Large intestine (tissue), 3 donors: ENCODE measurements at regions not wholly inside any gene's neighbourhood (a gene's known extent, or its start where the extent isn't known, plus 50 kb on each side); places are given as distances from the start of the nearest gene placed in this dataset.

Source experiments
- DNase-seq, 2 donors: peaks; one replicate each; pipeline versions ENCODE4 v3.0.0 to v3.0.0-alpha.2; 2013
- H3K27ac ChIP-seq: one replicate; pipeline ENCODE4 v1.5.1; 2013; ENCODE audit warnings: low read length
- H3K27me3 ChIP-seq: 2 replicates; pipeline ENCODE4 v1.6.1; 2013; ENCODE audit warnings: low read length; ENCODE audit not compliant: control insufficient read depth, insufficient read depth
- H3K36me3 ChIP-seq: 2 replicates; pipeline ENCODE4 v1.6.1; 2013; ENCODE audit warnings: low read length; ENCODE audit not compliant: control insufficient read depth, insufficient read depth
- H3K4me1 ChIP-seq: one replicate; pipeline ENCODE4 v1.6.1; 2013; ENCODE audit warnings: low read length; ENCODE audit not compliant: control insufficient read depth, insufficient read depth
- H3K4me3 ChIP-seq: one replicate; pipeline ENCODE4 v1.5.1; 2013; ENCODE audit warnings: low read length
- H3K9me3 ChIP-seq: one replicate; pipeline ENCODE4 v1.6.1; 2013; ENCODE audit warnings: mild to moderate bottlenecking, low read depth, low read length, moderate library complexity; ENCODE audit not compliant: control insufficient read depth
- WGBS: methylation state at CpG from one replicate; pipeline ENCODE4 v1.1.5; 2013; ENCODE audit warnings: low lambda C conversion rate; ENCODE audit not compliant: insufficient coverage; 5-methylcytosine and 5-hydroxymethylcytosine counted together

DNA sequence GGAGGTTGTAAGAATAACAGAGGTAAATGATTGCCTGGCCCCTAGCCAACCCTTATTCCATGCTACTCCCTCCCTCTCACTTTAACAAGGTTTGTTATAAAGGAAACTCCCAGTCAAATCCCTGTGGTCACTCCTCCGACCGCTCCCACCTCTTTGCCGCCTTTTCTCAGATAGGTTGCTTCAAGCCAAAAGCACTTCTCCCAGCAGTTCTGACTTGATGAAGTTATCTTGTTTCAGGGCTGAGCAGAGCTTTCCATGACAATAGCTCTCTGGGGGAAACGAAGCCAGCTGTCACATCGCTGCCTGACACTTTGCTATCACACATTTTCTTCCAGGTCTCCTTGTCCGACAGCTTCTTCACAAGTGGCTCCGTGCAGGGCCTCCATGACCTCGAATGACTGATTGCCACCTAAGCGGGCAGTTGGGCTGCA lies 278.6 kb downstream of the HAPSTR1 start:
- Histone ChIP-seq H3K27me3 (no peaks in the 10 kb centered on the region), H3K27ac (no peak overlapping the region), H3K36me3 (no peaks in the 10 kb centered on the region), H3K4me1 (no peaks in the 10 kb centered on the region), H3K4me3 (no peak overlapping the region), H3K9me3 (no peaks in the 10 kb centered on the region)
- no CpG with 5 or more reads among the region's 9 CpGs for WGBS
- DNase-seq = no peak

GRCh38 chr16:9371713-9372448 lies 280.4 kb downstream of the HAPSTR1 start:
- no peaks in the 10 kb centered on the region for H3K27me3 ChIP-seq
- WGBS = no CpG with 5 or more reads among the region's 8 CpGs

GRCh38 chr16:9372934-9373890 lies 281.8 kb downstream of the HAPSTR1 start:
- Histone ChIP-seq H3K36me3 (no peaks in the 10 kb centered on the region), H3K27ac (no peak overlapping the region), H3K4me3 (no peak overlapping the region), H3K9me3 (no peaks in the 10 kb centered on the region), H3K4me1 (no peaks in the 10 kb centered on the region), H3K27me3 (no peaks in the 10 kb centered on the region)
- no CpG with 5 or more reads among the region's 13 CpGs for WGBS
- no peak for DNase-seq

More at GRCh38 chr16:9371713-9372448, 280.4 kb downstream of the HAPSTR1 start:
- DNase-seq = no peak
- H3K4me1 ChIP-seq = no peaks in the 10 kb centered on the region
- H3K4me3 ChIP-seq = no peak overlapping the region
- no peaks in the 10 kb centered on the region for H3K36me3 ChIP-seq
- no peaks in the 10 kb centered on the region for H3K9me3 ChIP-seq
- H3K27ac ChIP-seq = no peak overlapping the region

- WGBS = 6% methylated on average over 3 of the region's 7 CpGs
- DNase-seq = no peak
- no peak overlapping the region for H3K27ac ChIP-seq
- H3K9me3 ChIP-seq = no peaks in the 10 kb centered on the region
- H3K4me1 ChIP-seq = no peaks in the 10 kb centered on the region
- H3K27me3 ChIP-seq = no peaks in the 10 kb centered on the region
- no peak overlapping the region for H3K4me3 ChIP-seq
- H3K36me3 ChIP-seq = no peaks in the 10 kb centered on the region
These were observed 282.6 kb downstream of the HAPSTR1 start for GRCh38 chr16:9374061-9374460.

DNA sequence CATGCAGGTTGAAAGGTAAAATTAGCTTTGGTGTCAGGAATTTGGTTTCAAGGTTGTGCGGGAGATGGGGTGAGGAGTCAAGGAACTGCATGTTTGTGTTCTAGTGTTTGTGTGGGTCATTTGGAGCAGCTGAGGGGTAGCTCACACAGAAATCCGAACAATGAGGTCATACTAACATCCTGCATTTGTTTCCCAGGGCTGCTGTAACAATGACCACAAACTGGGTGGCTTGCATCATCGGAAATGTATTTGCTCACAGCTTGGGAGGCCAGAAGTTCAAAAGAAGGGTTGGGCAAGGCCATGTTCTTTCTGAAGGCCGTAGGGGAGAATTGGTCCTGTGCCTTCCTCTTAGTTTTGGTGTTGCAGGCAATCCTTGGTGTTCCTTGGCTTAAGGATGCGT lies 287.4 kb downstream of the HAPSTR1 start:
- DNase-seq = no peak
- WGBS = no CpG with 5 or more reads among the region's 5 CpGs

DNA sequence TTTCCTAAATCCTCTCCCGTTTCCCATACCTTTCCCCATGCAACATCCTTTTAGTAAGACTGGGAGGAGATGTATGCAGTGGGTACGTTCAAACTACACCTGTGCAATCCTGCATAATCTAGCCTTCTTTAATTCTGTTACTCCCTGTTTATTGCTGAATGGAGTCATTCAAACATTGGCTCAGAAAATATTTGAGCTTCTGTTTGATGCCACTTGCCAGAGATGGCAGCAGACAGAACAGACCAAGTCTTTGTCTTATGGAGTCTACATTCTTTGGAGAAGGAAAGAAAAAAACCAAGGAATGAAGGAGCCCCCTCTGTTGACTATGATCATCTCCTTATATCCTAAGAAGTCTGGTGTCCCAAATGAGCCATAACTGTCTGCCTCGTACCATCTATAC lies 288.8 kb downstream of the HAPSTR1 start:
- H3K4me3 ChIP-seq = no peak overlapping the region
- H3K27ac ChIP-seq = no peak overlapping the region
- no peaks in the 10 kb centered on the region for H3K9me3 ChIP-seq
- no peak for DNase-seq
- WGBS = no CpG with 5 or more reads among the region's 3 CpGs
- no peaks in the 10 kb centered on the region for H3K36me3 ChIP-seq
- H3K4me1 ChIP-seq = no peaks in the 10 kb centered on the region
- H3K27me3 ChIP-seq = no peaks in the 10 kb centered on the region

More for the DNA sequence above, 287.4 kb downstream of the HAPSTR1 start:
- Histone ChIP-seq H3K27ac (no peak overlapping the region), H3K9me3 (no peaks in the 10 kb centered on the region), H3K36me3 (no peaks in the 10 kb centered on the region), H3K4me1 (no peaks in the 10 kb centered on the region), H3K27me3 (no peaks in the 10 kb centered on the region), H3K4me3 (no peak overlapping the region)

DNA sequence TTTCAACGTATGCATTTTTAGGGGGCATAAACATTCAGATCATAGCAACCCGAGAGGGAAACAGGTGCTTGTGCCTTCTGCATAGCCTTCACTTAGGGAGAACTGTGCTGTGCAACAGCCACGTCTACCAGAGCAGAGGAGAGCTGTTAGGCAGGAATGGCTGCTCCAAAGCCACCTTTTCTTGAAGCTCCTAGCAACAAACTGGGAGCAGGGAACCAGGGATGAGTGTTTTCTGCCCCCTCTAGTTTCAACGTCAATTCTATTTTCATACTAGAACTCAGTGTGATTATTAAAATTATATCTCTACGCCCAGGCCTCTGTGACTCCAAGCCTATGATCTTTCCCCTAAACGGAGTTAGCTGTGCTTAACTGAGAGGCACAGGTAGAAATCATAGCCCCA lies 290.0 kb downstream of the HAPSTR1 start:
- DNase-seq = no peak
- Histone ChIP-seq H3K9me3 (no peaks in the 10 kb centered on the region), H3K36me3 (no peaks in the 10 kb centered on the region), H3K27me3 (no peaks in the 10 kb centered on the region), H3K4me1 (no peaks in the 10 kb centered on the region), H3K4me3 (no peak overlapping the region), H3K27ac (no peak overlapping the region)
- no CpG with 5 or more reads among the region's 6 CpGs for WGBS

GRCh38 chr16:9381905-9382304 lies 290.5 kb downstream of the HAPSTR1 start:
- WGBS = no CpG with 5 or more reads among the region's 4 CpGs
- no peaks in the 10 kb centered on the region for H3K9me3 ChIP-seq
- H3K4me3 ChIP-seq = no peak overlapping the region
- H3K36me3 ChIP-seq = no peaks in the 10 kb centered on the region
- no peaks in the 10 kb centered on the region for H3K27me3 ChIP-seq
- no peak overlapping the region for H3K27ac ChIP-seq
- DNase-seq = no peak
- H3K4me1 ChIP-seq = no peaks in the 10 kb centered on the region

DNA sequence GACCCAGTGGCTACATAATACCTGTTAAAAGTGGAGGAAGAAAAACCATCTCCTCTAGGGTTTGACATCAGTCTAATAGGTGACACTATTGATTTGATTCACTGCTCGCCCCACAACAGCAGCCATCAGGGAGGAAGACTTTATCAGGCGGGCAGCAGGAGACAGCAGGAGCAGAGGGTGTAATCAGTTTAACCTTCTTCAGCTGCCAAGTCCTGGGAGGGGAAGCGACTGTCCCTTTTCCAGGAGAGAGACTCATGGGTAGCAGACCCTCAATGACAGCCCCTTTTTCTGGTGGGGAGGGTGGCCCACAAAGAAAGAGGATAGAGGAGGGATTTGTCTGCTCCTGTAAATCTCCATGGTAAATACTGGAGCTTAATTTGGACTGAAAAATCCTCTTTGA lies 291.8 kb downstream of the HAPSTR1 start:
- H3K4me1 ChIP-seq = no peaks in the 10 kb centered on the region
- 100% methylated on average over 1 of the region's 3 CpGs for WGBS
- H3K4me3 ChIP-seq = no peak overlapping the region
- H3K9me3 ChIP-seq = peaks cover 2% of the 10 kb centered on the region
- no peak overlapping the region for H3K27ac ChIP-seq
- no peak for DNase-seq
- H3K36me3 ChIP-seq = no peaks in the 10 kb centered on the region
- H3K27me3 ChIP-seq = no peaks in the 10 kb centered on the region

DNA sequence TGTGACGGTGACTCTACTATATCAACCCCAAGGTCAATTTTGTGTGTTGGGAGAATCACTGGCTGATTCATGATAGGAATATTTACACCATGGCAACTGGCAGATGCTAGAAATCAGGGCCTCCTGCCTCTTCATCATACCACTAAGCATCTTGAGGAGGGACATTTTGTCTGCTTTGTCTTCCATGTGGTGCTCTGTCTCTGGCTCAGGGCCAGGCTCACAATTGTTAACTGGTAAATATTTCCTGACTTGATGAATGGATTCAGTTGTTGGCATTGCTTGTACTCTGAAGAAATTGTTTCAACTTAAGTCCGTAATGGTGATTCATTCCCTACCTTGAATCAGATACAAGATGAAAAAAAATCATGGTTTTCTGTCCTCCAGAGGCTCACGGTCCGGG lies 292.7 kb downstream of the HAPSTR1 start:
- H3K27me3 ChIP-seq = no peaks in the 10 kb centered on the region
- H3K36me3 ChIP-seq = no peaks in the 10 kb centered on the region
- peaks cover 2% of the 10 kb centered on the region for H3K9me3 ChIP-seq
- no peak for DNase-seq
- WGBS = no CpG with 5 or more reads among the region's 4 CpGs
- no peak overlapping the region for H3K27ac ChIP-seq
- H3K4me3 ChIP-seq = no peak overlapping the region
- no peaks in the 10 kb centered on the region for H3K4me1 ChIP-seq
